ENCODE measurements at regions not wholly inside any gene's neighbourhood (a gene's known extent, or its start where the extent isn't known, plus 50 kb on each side); places are given as distances from the start of the nearest gene placed in this dataset.

GRCh38 chr2:14120376-14120775, 512.1 kb upstream of the LRATD1 start:
- Histone ChIP-seq H3K4me1 (peaks cover 0 to 3% (median 0%) of the 10 kb centered on the region in 3 donors), H3K9me3 (no peaks in the 10 kb centered on the region), H3K27ac (no peak overlapping the region), H3K27me3 (no peaks in the 10 kb centered on the region), H3K4me3 (no peak overlapping the region), H3K36me3 (no peaks in the 10 kb centered on the region)
- WGBS, 2 donors, result 54 to 57% methylated on average over 3 of the region's 3 CpGs
- ATAC-seq (no peak), DNase-seq (no peak), FAIRE-seq (no peak)
- intact Hi-C loops (cut with DNase I), result no loop called here
- TF ChIP-seq CTCF (IDR thresholded peaks at IDR 0.05), result no peak

GRCh38 chr2:14123436-14124103, 508.9 kb upstream of the LRATD1 start:
- TF ChIP-seq CTCF (IDR thresholded peaks at IDR 0.05), result no peak
- no peaks in the 10 kb centered on the region for H3K27me3 ChIP-seq
- H3K4me3 ChIP-seq, result no peak overlapping the region
- H3K4me1 ChIP-seq, result peaks cover 0 to 3% (median 0%) of the 10 kb centered on the region in 3 donors
- no peak overlapping the region for H3K27ac ChIP-seq
- intact Hi-C loops (cut with DNase I), result no loop called here
- no peaks in the 10 kb centered on the region for H3K36me3 ChIP-seq
- H3K9me3 ChIP-seq, result no peaks in the 10 kb centered on the region
- FAIRE-seq (no peak), ATAC-seq (peak in 2 of 4 donors; percentile 21 to 39), DNase-seq (no peak)
- WGBS, 2 donors, result 79% methylated on average over 6 of the region's 6 CpGs

GRCh38 chr2:14125624-14126293, 506.8 kb upstream of the LRATD1 start:
- DNase-seq (no peak), ATAC-seq (no peak), FAIRE-seq (no peak)
- H3K9me3 ChIP-seq, result no peaks in the 10 kb centered on the region
- H3K27ac ChIP-seq, result no peak overlapping the region
- 80 to 89% methylated on average over 7 of the region's 7 CpGs for WGBS, 2 donors
- intact Hi-C loops (cut with DNase I), result no loop called here
- peaks cover 0 to 3% (median 0%) of the 10 kb centered on the region in 3 donors for H3K4me1 ChIP-seq
- no peaks in the 10 kb centered on the region for H3K27me3 ChIP-seq
- TF ChIP-seq CTCF (IDR thresholded peaks at IDR 0.05), result no peak
- no peaks in the 10 kb centered on the region for H3K36me3 ChIP-seq
- no peak overlapping the region for H3K4me3 ChIP-seq

- no peak for TF ChIP-seq CTCF (IDR thresholded peaks at IDR 0.05)
- H3K9me3 ChIP-seq, result no peaks in the 10 kb centered on the region
- H3K27me3 ChIP-seq, result no peaks in the 10 kb centered on the region
- WGBS, 2 donors, result 78 to 93% methylated on average over 2 of the region's 2 CpGs
- no peak for ATAC-seq
- no peak overlapping the region for H3K27ac ChIP-seq
- intact Hi-C loops (cut with DNase I), result no loop called here
- H3K4me1 ChIP-seq, result peaks cover 0 to 3% (median 0%) of the 10 kb centered on the region in 3 donors
- H3K36me3 ChIP-seq, result no peaks in the 10 kb centered on the region
- H3K4me3 ChIP-seq, result no peak overlapping the region
- no peak for DNase-seq
- FAIRE-seq, result no peak
Observed at GRCh38 chr2:14126846-14127245, 505.7 kb upstream of the LRATD1 start.

GRCh38 chr2:14127765-14128164, 504.8 kb upstream of the LRATD1 start:
- Histone ChIP-seq H3K36me3 (no peaks in the 10 kb centered on the region), H3K9me3 (no peaks in the 10 kb centered on the region), H3K4me3 (no peak overlapping the region), H3K4me1 (peaks cover 0 to 3% (median 0%) of the 10 kb centered on the region in 3 donors), H3K27me3 (no peaks in the 10 kb centered on the region), H3K27ac (no peak overlapping the region)
- ATAC-seq (no peak), DNase-seq (no peak), FAIRE-seq (no peak)
- TF ChIP-seq CTCF (IDR thresholded peaks at IDR 0.05), result no peak
- WGBS, 2 donors, result 78 to 90% methylated on average over 3 of the region's 3 CpGs
- intact Hi-C loops (cut with DNase I), result no loop called here

Measured in pancreas (tissue), 10 donors.